H1 (cell line): ENCODE measurements at regions not wholly inside any gene's neighbourhood (a gene's known extent, or its start where the extent isn't known, plus 50 kb on each side); places are given as distances from the start of the nearest gene placed in this dataset.

Source experiments
- CTCF ChIA-PET: fragments of 300-600 bp; sonication (Branson Sonifier 250); formaldehyde crosslinking; loops from one replicate; lab custom pipeline; 2021; ENCODE audit not compliant: partially characterized antibody; lab: Charles Lee
- POLR2A ChIA-PET: fragments of 300-600 bp; sonication (Branson Sonifier 250); formaldehyde crosslinking; loops from one replicate; lab custom pipeline; 2021; ENCODE audit warnings: inconsistent platforms; ENCODE audit not compliant: partially characterized antibody; lab: Charles Lee
- DNase-seq, 2 experiments: peaks; one replicate each; pipeline versions ENCODE4 v3.0.0 to v3.0.0-alpha.2; 2010 to 2022; ENCODE audit warnings: low spot score in 2 of 2, low read depth in 1 of 2, mixed read lengths in 1 of 2
- FAIRE-seq: peaks from 2 replicates; lab custom pipeline; 2011; peaks lifted over from hg19 to GRCh38; lab: Jason Lieb, UNC
- H2AFZ ChIP-seq: 2 replicates; pipeline ENCODE4 v1.8.1; 2012; ENCODE audit warnings: low read length, inconsistent platforms
- H2AK5ac ChIP-seq: 2 replicates; pipeline ENCODE4 v1.6.1; 2013; ENCODE audit warnings: low read depth, low read length
- H2BK120ac ChIP-seq: replicated peaks from 2 replicates; pipeline ENCODE3; 2013; ENCODE audit warnings: low read depth, low read length, inconsistent platforms
- H2BK12ac ChIP-seq: 2 replicates; pipeline ENCODE4 v1.6.1; 2013; ENCODE audit warnings: low read depth, low read length
- H2BK15ac ChIP-seq: 2 replicates; pipeline ENCODE4 v1.6.1; 2013; ENCODE audit warnings: low read length
- H2BK20ac ChIP-seq: 2 replicates; pipeline ENCODE4 v1.6.1; 2013; ENCODE audit warnings: low read length
- H2BK5ac ChIP-seq: 2 replicates; pipeline ENCODE4 v1.6.1; 2013; ENCODE audit warnings: low read depth, low read length
- H3K14ac ChIP-seq: 2 replicates; pipeline ENCODE4 v1.6.1; 2013; ENCODE audit warnings: inconsistent platforms; ENCODE audit not compliant: insufficient read length
- H3K18ac ChIP-seq: 2 replicates; pipeline ENCODE4 v1.6.1; 2013; ENCODE audit warnings: low read length; ENCODE audit errors: extremely low read depth
- H3K23ac ChIP-seq: 2 replicates; pipeline ENCODE4 v1.6.1; 2013; ENCODE audit warnings: inconsistent platforms; ENCODE audit not compliant: insufficient read length
- H3K23me2 ChIP-seq: 2 replicates; pipeline ENCODE4 v1.6.1; 2013; ENCODE audit warnings: low read depth, low read length
- H3K27ac ChIP-seq: 2 replicates; pipeline ENCODE4 v1.6.1; 2011; ENCODE audit warnings: low read depth, low read length, inconsistent platforms
- H3K27me3 ChIP-seq, 4 experiments: replicated peaks in 1 of 4; 1 replicate in 1 of 4; 2 replicates in 3 of 4; pipeline versions ENCODE4 v1.6.1 to v1.8.1; 2011 to 2013; ENCODE audit warnings: low read length in 3 of 4, mild to moderate bottlenecking in 3 of 4, inconsistent platforms in 2 of 4, mixed read lengths in 2 of 4, moderate library complexity in 1 of 4; ENCODE audit not compliant: control insufficient read depth in 3 of 4, insufficient read depth in 3 of 4; ENCODE audit errors: extremely low read depth in 1 of 4
- H3K36me3 ChIP-seq, 4 experiments: 2 replicates each; pipeline versions ENCODE4 v1.6.1 to v1.8.1; 2011 to 2013; ENCODE audit warnings: mild to moderate bottlenecking in 4 of 4, low read length in 3 of 4, moderate library complexity in 2 of 4, control low read depth in 1 of 4, inconsistent platforms in 1 of 4; ENCODE audit not compliant: insufficient read depth in 4 of 4, control insufficient read depth in 2 of 4
- H3K4ac ChIP-seq: replicated peaks from 2 replicates; pipeline ENCODE3; 2013; ENCODE audit warnings: low read length, low read depth, mixed read lengths, inconsistent platforms; ENCODE audit not compliant: insufficient read length
- H3K4me1 ChIP-seq, 4 experiments: replicated peaks in 1 of 4; 1 replicate in 1 of 4; 2 replicates in 3 of 4; pipeline versions ENCODE4 v1.6.1 to v1.8.1; 2011 to 2013; ENCODE audit warnings: low read length in 3 of 4, inconsistent platforms in 2 of 4, mixed read lengths in 1 of 4; ENCODE audit not compliant: insufficient read depth in 4 of 4, control insufficient read depth in 3 of 4
- H3K4me2 ChIP-seq, 2 experiments: 2 replicates each; pipeline versions ENCODE4 v1.6.1 to v1.8.1; 2011 to 2013; ENCODE audit warnings: low read depth in 2 of 2, low read length in 2 of 2, control low read depth in 1 of 2, inconsistent platforms in 1 of 2, mild to moderate bottlenecking in 1 of 2; ENCODE audit not compliant: insufficient read depth in 1 of 2
- H3K4me3 ChIP-seq, 4 experiments: fragments of 200-600, 300-600 bp in 1 of 4; sonication (generic), shearing (Covaris generic), sonication (Bioruptor Twin) in 1 of 4; 2 replicates each; pipeline versions ENCODE4 v1.5.1 to v1.8.1; 2011 to 2016; ENCODE audit warnings: low read length in 4 of 4, low read depth in 3 of 4, control low read depth in 2 of 4, inconsistent platforms in 2 of 4, mild to moderate bottlenecking in 2 of 4, mixed read lengths in 1 of 4, moderate library complexity in 1 of 4; ENCODE audit not compliant: insufficient read depth in 2 of 4; ENCODE audit errors: extremely low read depth in 1 of 4
- H3K56ac ChIP-seq: replicated peaks from 2 replicates; pipeline ENCODE3; 2013; ENCODE audit warnings: low read depth, mild to moderate bottlenecking, mixed read lengths, low read length, inconsistent platforms; ENCODE audit not compliant: insufficient read length
- H3K79me1 ChIP-seq: 2 replicates; pipeline ENCODE4 v1.6.1; 2013; ENCODE audit warnings: low read depth, low read length, control low read depth
- H3K79me2 ChIP-seq, 2 experiments: 2 replicates each; pipeline versions ENCODE4 v1.6.1 to v1.8.1; 2012 to 2013; ENCODE audit warnings: low read length in 2 of 2, mild to moderate bottlenecking in 2 of 2, inconsistent platforms in 1 of 2; ENCODE audit not compliant: insufficient read depth in 2 of 2, control insufficient read depth in 1 of 2
- H3K9ac ChIP-seq, 4 experiments: replicated peaks in 1 of 4; 1 replicate in 1 of 4; 2 replicates in 3 of 4; pipeline versions ENCODE4 v1.6.1 to v1.8.1; 2011 to 2013; ENCODE audit warnings: low read depth in 3 of 4, low read length in 3 of 4, control low read depth in 2 of 4, mild to moderate bottlenecking in 2 of 4, moderate library complexity in 2 of 4, inconsistent platforms in 1 of 4; ENCODE audit errors: extremely low read depth in 1 of 4
- H3K9me3 ChIP-seq, 2 experiments: 2 replicates each; pipeline versions ENCODE4 v1.6.1 to v1.8.1; 2012 to 2013; ENCODE audit warnings: mild to moderate bottlenecking in 2 of 2, moderate library complexity in 2 of 2, control low read depth in 1 of 2, inconsistent platforms in 1 of 2, low read depth in 1 of 2, low read length in 1 of 2, mixed read lengths in 1 of 2; ENCODE audit not compliant: insufficient read depth in 2 of 2
- H4K20me1 ChIP-seq, 2 experiments: replicated peaks in 1 of 2; 2 replicates each; pipeline versions ENCODE3 to v1.8.1; 2011 to 2013; ENCODE audit warnings: inconsistent platforms in 2 of 2, low read length in 2 of 2, mild to moderate bottlenecking in 1 of 2; ENCODE audit not compliant: insufficient read depth in 2 of 2, control insufficient read depth in 1 of 2
- H4K5ac ChIP-seq: 2 replicates; pipeline ENCODE4 v1.6.1; 2013; ENCODE audit warnings: low read length, low read depth, mixed read lengths, inconsistent platforms; ENCODE audit not compliant: insufficient read length
- H4K8ac ChIP-seq: 2 replicates; pipeline ENCODE4 v1.8.0; 2013; ENCODE audit warnings: mild to moderate bottlenecking, moderate library complexity, low read length, inconsistent platforms; ENCODE audit not compliant: insufficient read depth; ENCODE audit errors: extremely low read depth
- H4K91ac ChIP-seq: replicated peaks from 2 replicates; pipeline ENCODE3; 2013; ENCODE audit warnings: low read length, mixed read lengths, inconsistent platforms; ENCODE audit not compliant: insufficient read length
- BRCA1 ChIP-seq: IDR thresholded peaks from 2 replicates; pipeline ENCODE4 v1.6.1; 2012; ENCODE audit warnings: low read depth, low read length, improper control_type of control experiment
- CHD1 ChIP-seq: IDR thresholded peaks from 2 replicates; pipeline ENCODE4 v1.6.1; 2012; ENCODE audit warnings: low read depth, low read length, improper control_type of control experiment
- EGR1 ChIP-seq: IDR thresholded peaks from 2 replicates; pipeline ENCODE4 v1.6.1; 2011; ENCODE audit warnings: low read depth, low read length, borderline replicate concordance
- KDM5A ChIP-seq: fragments of 200-600 bp; IDR thresholded peaks from 2 replicates; pipeline ENCODE4 v1.7.1; 2012; ENCODE audit warnings: mild to moderate bottlenecking, low read length, inconsistent platforms, mixed read lengths
- MAFK ChIP-seq: IDR thresholded peaks from 2 replicates; pipeline ENCODE4 v1.6.1; 2012; ENCODE audit warnings: low read depth, mild to moderate bottlenecking, improper control_type of control experiment, low read length
- RBBP5 ChIP-seq: IDR thresholded peaks from 2 replicates; pipeline ENCODE4 v1.7.1; 2012; ENCODE audit warnings: low read depth, mild to moderate bottlenecking, inconsistent platforms, low read length, moderate library complexity, borderline replicate concordance
- SRF ChIP-seq: IDR thresholded peaks from 2 replicates; pipeline ENCODE4 v1.6.1; 2011; ENCODE audit warnings: mild to moderate bottlenecking, low read depth, low read length, moderate library complexity
- SUZ12 ChIP-seq: fragments of 200-600 bp; sonication (generic); IDR thresholded peaks from 2 replicates; pipeline ENCODE4 v1.6.1; 2012; ENCODE audit warnings: mild to moderate bottlenecking, inconsistent platforms, low read length, moderate library complexity, mixed read lengths
- TAF7 ChIP-seq: optimal IDR thresholded peaks from 2 replicates; pipeline ENCODE3; 2011; ENCODE audit warnings: low read depth, mild to moderate bottlenecking, inconsistent platforms, low read length, moderate library complexity, borderline replicate concordance
- YY1 ChIP-seq: IDR thresholded peaks from 2 replicates; pipeline ENCODE4 v1.6.1; 2011; ENCODE audit warnings: low read depth, mild to moderate bottlenecking, low read length
- WGBS, 2 experiments: shearing (Covaris generic) in 1 of 2; methylation state at CpG; one replicate each; pipeline versions ENCODE4 v1.1.6 to v1.1.7; 2013 to 2015; ENCODE audit warnings: low lambda C conversion rate in 2 of 2, mixed read lengths in 2 of 2, inconsistent platforms in 1 of 2, low coverage in 1 of 2, missing lambda C conversion rate in 1 of 2; ENCODE audit not compliant: insufficient replicate concordance in 2 of 2, insufficient coverage in 1 of 2, insufficient read length in 1 of 2; ENCODE audit errors: extremely low coverage in 1 of 2, missing lambda C conversion rate in 1 of 2; 5-methylcytosine and 5-hydroxymethylcytosine counted together

DNA sequence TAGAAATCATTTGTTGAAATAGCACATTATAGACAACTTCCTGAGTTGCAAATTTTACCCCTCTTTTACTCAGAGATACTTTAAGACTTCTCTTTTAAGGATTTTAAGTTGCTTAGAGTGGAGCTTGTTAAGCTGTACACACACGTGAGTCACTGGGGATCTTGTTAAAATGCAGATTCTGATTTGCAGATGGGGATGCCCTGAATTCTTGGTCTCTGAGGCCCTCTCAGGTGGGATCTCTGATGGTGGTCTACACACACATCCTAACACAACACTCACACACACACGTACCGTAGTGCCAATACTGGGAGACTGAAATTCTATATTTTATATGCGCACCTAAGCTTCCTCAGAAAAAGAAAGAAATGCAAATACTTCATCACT lies 788.3 kb downstream of the UQCRFS1 start:
- H2BK120ac ChIP-seq: no peak overlapping the region
- H2BK20ac ChIP-seq: peak overlapping the region; percentile 97
- peak overlapping the region in 1 of 2 experiments; percentile 36; a peak in 1 of 4 replicates for H3K4me2 ChIP-seq
- no peaks in the 10 kb centered on the region for H3K79me1 ChIP-seq
- H4K20me1 ChIP-seq: no peaks in the 10 kb centered on the region
- no peak overlapping the region for H2BK15ac ChIP-seq
- peaks cover 9 to 25% (median 18%) of the 10 kb centered on the region in 4 experiments for H3K4me1 ChIP-seq
- H2AFZ ChIP-seq: no peak overlapping the region
- 57% methylated on average over 4 of the region's 4 CpGs; no CpG with 5 or more reads in 1 of the 2 experiments for WGBS, 2 experiments
- FAIRE-seq: no peak
- no peak overlapping the region for H3K14ac ChIP-seq
- CTCF ChIA-PET: interaction anchor here (0.8 to 2.3 kb wide), 3 partner anchors 16 to 312 kb away, joined by 3 to 11 read pairs (median 3); no protein-coding TSS in a partner anchor
- TF ChIP-seq MAFK (no peak), EGR1 (no peak), KDM5A (no peak), SRF (no peak), YY1 (no peak), SUZ12 (no peak), CHD1 (no peak), BRCA1 (no peak), RBBP5 (no peak), TAF7 (no peak)
- no peak overlapping the region for H3K18ac ChIP-seq
- no peak overlapping the region for H3K23ac ChIP-seq
- no peak overlapping the region for H4K91ac ChIP-seq
- peaks cover 3% of the 10 kb centered on the region; the same call in 1 of the 2 replicates for H3K23me2 ChIP-seq
- no peak for DNase-seq
- H3K79me2 ChIP-seq: no peaks in the 10 kb centered on the region
- H3K27ac ChIP-seq: peak overlapping the region; percentile 66; the same call in 1 of the 2 replicates
- H3K4ac ChIP-seq: no peak overlapping the region
- H2AK5ac ChIP-seq: peak overlapping the region; percentile 79
- H3K36me3 ChIP-seq: no peaks in the 10 kb centered on the region
- H3K9me3 ChIP-seq: no peaks in the 10 kb centered on the region
- H3K4me3 ChIP-seq: no peak overlapping the region
- no peak overlapping the region for H4K5ac ChIP-seq
- no peak overlapping the region for H3K9ac ChIP-seq
- H2BK5ac ChIP-seq: peak overlapping the region; percentile 98
- H3K56ac ChIP-seq: no peak overlapping the region
- H4K8ac ChIP-seq: no peak overlapping the region
- no peaks in the 10 kb centered on the region for H3K27me3 ChIP-seq
- H2BK12ac ChIP-seq: peak overlapping the region; percentile 95; the same call in 1 of the 2 replicates
- POLR2A ChIA-PET: interaction anchor here (0.7 to 1.7 kb wide), 4 partner anchors 13 to 22 kb away, joined by 3 to 5 read pairs (median 4); no protein-coding TSS in a partner anchor
